ENCODE measurements at regions not wholly inside any gene's neighbourhood (a gene's known extent, or its start where the extent isn't known, plus 50 kb on each side); places are given as distances from the start of the nearest gene placed in this dataset.

DNA sequence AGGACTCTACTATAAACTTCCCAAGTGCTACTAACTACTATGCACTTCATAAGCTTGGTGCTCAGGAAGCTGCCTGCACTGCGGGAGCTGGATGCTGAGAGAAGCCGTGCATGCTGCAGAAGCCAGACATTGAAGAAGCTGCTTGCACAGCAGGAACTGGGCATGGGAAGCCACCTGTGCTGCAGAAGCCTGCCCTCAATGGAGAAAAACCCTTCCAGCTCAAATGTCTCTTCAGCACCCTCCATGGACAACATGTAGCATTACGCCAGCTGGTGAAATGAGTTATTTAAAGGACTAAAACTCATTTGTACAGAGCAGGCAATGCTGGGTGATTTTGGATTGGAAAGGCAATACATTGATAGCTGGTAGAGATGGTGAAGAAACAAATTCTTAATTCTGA, 247.2 kb downstream of the KIF4B start:
- DNase-seq (ENCODE audit: low spot score in 2 of 2), result no peak
- H3K27ac ChIP-seq, result no peak overlapping the region
- H3K4me3 ChIP-seq, result no peak overlapping the region
- no peaks in the 10 kb centered on the region for H3K36me3 ChIP-seq
- H3K4me1 ChIP-seq, result no peaks in the 10 kb centered on the region
- TF ChIP-seq CTCF (IDR thresholded peaks at IDR 0.05) (no peak), POLR2A (IDR thresholded peaks at IDR 0.05) (no peak), POLR2AphosphoS5 (IDR thresholded peaks at IDR 0.05) (no peak)
- H3K27me3 ChIP-seq, result no peaks in the 10 kb centered on the region
- H3K9me3 ChIP-seq, result no peaks in the 10 kb centered on the region
- intact Hi-C loops (cut with DNase I; ENCODE audit: low total_unique reads), result no loop called here

DNA sequence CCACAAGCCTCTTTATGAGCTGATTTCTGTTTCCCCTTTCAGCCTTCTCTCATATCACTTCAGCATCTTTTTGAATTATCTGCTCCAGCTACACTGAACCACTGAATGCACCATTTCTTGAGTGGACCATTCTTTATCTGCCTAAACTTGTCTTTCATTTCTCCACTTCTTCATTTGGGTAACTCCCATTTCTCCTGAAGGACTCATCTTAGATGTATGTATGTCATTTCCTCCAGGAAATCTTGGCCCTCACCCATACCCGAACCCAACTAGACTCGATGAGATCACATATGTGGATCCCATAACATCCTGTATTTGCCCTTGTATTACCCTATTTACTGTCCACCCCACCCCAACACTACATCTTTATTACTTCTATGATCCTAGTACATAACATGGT, 249.8 kb downstream of the KIF4B start:
- intact Hi-C loops (cut with DNase I; ENCODE audit: low total_unique reads), result no loop called here
- TF ChIP-seq POLR2A (IDR thresholded peaks at IDR 0.05), result no peak
- no peak for TF ChIP-seq CTCF (IDR thresholded peaks at IDR 0.05)
- no peak for TF ChIP-seq POLR2AphosphoS5 (IDR thresholded peaks at IDR 0.05)
- no peaks in the 10 kb centered on the region for H3K4me1 ChIP-seq
- no peaks in the 10 kb centered on the region for H3K9me3 ChIP-seq
- DNase-seq (ENCODE audit: low spot score in 2 of 2), result no peak
- no peaks in the 10 kb centered on the region for H3K27me3 ChIP-seq
- H3K36me3 ChIP-seq, result no peaks in the 10 kb centered on the region
- no peak overlapping the region for H3K4me3 ChIP-seq
- H3K27ac ChIP-seq, result no peak overlapping the region

DNA sequence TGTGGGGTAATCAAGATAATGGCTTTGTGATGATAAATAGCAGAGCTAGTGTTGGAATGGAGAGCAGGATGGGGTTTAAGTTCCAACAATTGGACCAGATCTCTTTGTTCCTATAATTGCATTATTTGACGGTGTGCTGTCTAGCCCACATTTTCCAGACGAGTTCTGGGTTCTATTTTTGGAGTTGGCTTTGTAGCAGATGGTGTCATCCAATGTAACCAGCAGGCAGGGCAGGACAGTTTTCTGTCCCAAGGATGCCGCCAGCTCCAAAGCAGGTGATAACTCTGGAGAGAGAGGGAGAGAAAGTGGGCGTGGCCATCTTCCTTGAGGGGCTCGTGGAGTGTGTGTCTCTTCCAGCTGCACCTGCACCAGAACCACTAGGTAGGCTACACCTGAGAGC, 251.3 kb downstream of the KIF4B start:
- Histone ChIP-seq H3K36me3 (no peaks in the 10 kb centered on the region), H3K4me1 (no peaks in the 10 kb centered on the region), H3K9me3 (no peaks in the 10 kb centered on the region), H3K27me3 (no peaks in the 10 kb centered on the region), H3K27ac (no peak overlapping the region), H3K4me3 (no peak overlapping the region)
- intact Hi-C loops (cut with DNase I; ENCODE audit: low total_unique reads), result no loop called here
- no peak for DNase-seq (ENCODE audit: low spot score in 2 of 2)
- no peak for TF ChIP-seq CTCF (IDR thresholded peaks at IDR 0.05)

GRCh38 chr5:155268770-155269425, 255.3 kb downstream of the KIF4B start:
- Histone ChIP-seq H3K36me3 (no peaks in the 10 kb centered on the region), H3K9me3 (no peaks in the 10 kb centered on the region), H3K27ac (no peak overlapping the region), H3K27me3 (no peaks in the 10 kb centered on the region), H3K4me1 (no peaks in the 10 kb centered on the region), H3K4me3 (no peak overlapping the region)
- intact Hi-C loops (cut with DNase I; ENCODE audit: low total_unique reads), result no loop called here
- TF ChIP-seq POLR2AphosphoS5 (IDR thresholded peaks at IDR 0.05) (no peak), POLR2A (IDR thresholded peaks at IDR 0.05) (no peak), CTCF (IDR thresholded peaks at IDR 0.05) (no peak)
- DNase-seq (ENCODE audit: low spot score in 2 of 2), result no peak

DNA sequence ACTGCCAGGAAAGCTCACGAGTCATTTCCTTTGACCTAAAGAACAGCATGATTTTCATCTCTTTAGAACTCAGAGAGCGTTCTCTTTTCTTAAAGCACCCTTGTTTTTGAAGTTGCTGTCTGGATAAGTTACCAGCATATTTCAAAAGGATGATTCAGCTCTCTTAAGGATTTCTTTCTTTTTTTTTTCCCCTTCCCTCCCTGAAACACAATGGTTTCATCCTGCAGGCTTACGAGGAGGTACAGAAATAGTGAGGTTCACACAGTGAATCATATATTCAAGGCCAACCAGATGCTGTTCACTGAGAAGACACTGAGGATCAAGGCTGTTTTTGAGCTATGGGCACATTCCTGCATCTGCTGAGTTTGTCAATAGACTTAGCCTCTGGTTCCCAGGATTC, 257.2 kb downstream of the KIF4B start:
- H3K9me3 ChIP-seq, result no peaks in the 10 kb centered on the region
- no peak for DNase-seq (ENCODE audit: low spot score in 2 of 2)
- no peak overlapping the region for H3K4me3 ChIP-seq
- no peaks in the 10 kb centered on the region for H3K36me3 ChIP-seq
- H3K27me3 ChIP-seq, result no peaks in the 10 kb centered on the region
- H3K27ac ChIP-seq, result no peak overlapping the region
- no peaks in the 10 kb centered on the region for H3K4me1 ChIP-seq
- intact Hi-C loops (cut with DNase I; ENCODE audit: low total_unique reads), result no loop called here
- TF ChIP-seq POLR2A (IDR thresholded peaks at IDR 0.05) (no peak), POLR2AphosphoS5 (IDR thresholded peaks at IDR 0.05) (no peak), CTCF (IDR thresholded peaks at IDR 0.05) (no peak)
